ENCODE measurements at regions not wholly inside any gene's neighbourhood (a gene's known extent, or its start where the extent isn't known, plus 50 kb on each side); places are given as distances from the start of the nearest gene placed in this dataset.
"Not testable (repeated sequence)": the region's sequence is repeated elsewhere in the genome, so short reads cannot be mapped to it uniquely, and the experiment has no call there.

- H3K36me3 ChIP-seq (ENCODE audit: control insufficient read depth in 1 of 2, insufficient read depth in 2 of 2, low read length in 2 of 2); H3K27me3 ChIP-seq (ENCODE audit: control insufficient read depth in 1 of 2, insufficient read depth in 2 of 2, low read length in 2 of 2); H3K9ac ChIP-seq (ENCODE audit: low read depth in 1 of 2, low read length in 2 of 2); H3K4me1 ChIP-seq (ENCODE audit: control insufficient read depth in 1 of 2, insufficient read depth in 2 of 2, low read length in 2 of 2); H3K9me3 ChIP-seq (ENCODE audit: control insufficient read depth in 1 of 2, low read length in 2 of 2); H3K27ac ChIP-seq (ENCODE audit: low read depth, low read length); H3K4me3 ChIP-seq (ENCODE audit: low read depth in 1 of 2, low read length in 2 of 2): not testable (repeated sequence)
Measured at GRCh38 chr2:90288396-90288795, 1596.9 kb downstream of the RPIA start.

GRCh38 chr2:90289291-90289980, 1598.0 kb downstream of the RPIA start:
- H3K4me3 ChIP-seq (ENCODE audit: low read depth in 1 of 2, low read length in 2 of 2); H3K36me3 ChIP-seq (ENCODE audit: control insufficient read depth in 1 of 2, insufficient read depth in 2 of 2, low read length in 2 of 2); H3K9me3 ChIP-seq (ENCODE audit: control insufficient read depth in 1 of 2, low read length in 2 of 2); H3K9ac ChIP-seq (ENCODE audit: low read depth in 1 of 2, low read length in 2 of 2); H3K27me3 ChIP-seq (ENCODE audit: control insufficient read depth in 1 of 2, insufficient read depth in 2 of 2, low read length in 2 of 2); H3K27ac ChIP-seq (ENCODE audit: low read depth, low read length); H3K4me1 ChIP-seq (ENCODE audit: control insufficient read depth in 1 of 2, insufficient read depth in 2 of 2, low read length in 2 of 2): not testable (repeated sequence)

DNA sequence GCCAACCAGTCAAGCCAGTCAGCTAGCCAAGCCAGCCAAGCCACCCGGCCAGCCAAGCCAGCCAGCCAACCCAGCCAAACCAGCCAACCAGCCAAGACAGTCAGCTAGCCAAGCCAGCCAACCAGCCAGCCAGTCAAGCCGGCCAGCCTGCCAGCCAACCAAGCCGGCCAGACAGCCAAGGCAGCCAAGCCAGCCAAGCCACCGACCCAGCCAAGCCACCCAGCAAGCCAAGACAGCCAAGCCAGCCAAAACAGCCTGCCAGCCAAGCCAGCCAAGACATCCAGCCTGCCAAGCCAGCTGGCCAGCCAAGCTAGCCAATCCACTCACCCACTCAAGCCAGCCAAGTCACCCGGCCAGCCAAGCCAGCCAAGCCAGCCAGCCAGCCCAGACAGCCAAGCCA, 1599.2 kb downstream of the RPIA start:
- not testable (repeated sequence) for H3K4me1 ChIP-seq (ENCODE audit: control insufficient read depth in 1 of 2, insufficient read depth in 2 of 2, low read length in 2 of 2); H3K27ac ChIP-seq (ENCODE audit: low read depth, low read length); H3K36me3 ChIP-seq (ENCODE audit: control insufficient read depth in 1 of 2, insufficient read depth in 2 of 2, low read length in 2 of 2); H3K9ac ChIP-seq (ENCODE audit: low read depth in 1 of 2, low read length in 2 of 2); H3K9me3 ChIP-seq (ENCODE audit: control insufficient read depth in 1 of 2, low read length in 2 of 2); H3K4me3 ChIP-seq (ENCODE audit: low read depth in 1 of 2, low read length in 2 of 2); H3K27me3 ChIP-seq (ENCODE audit: control insufficient read depth in 1 of 2, insufficient read depth in 2 of 2, low read length in 2 of 2)

- H3K36me3 ChIP-seq (ENCODE audit: control insufficient read depth in 1 of 2, insufficient read depth in 2 of 2, low read length in 2 of 2); H3K9ac ChIP-seq (ENCODE audit: low read depth in 1 of 2, low read length in 2 of 2); H3K9me3 ChIP-seq (ENCODE audit: control insufficient read depth in 1 of 2, low read length in 2 of 2); H3K4me3 ChIP-seq (ENCODE audit: low read depth in 1 of 2, low read length in 2 of 2); H3K27ac ChIP-seq (ENCODE audit: low read depth, low read length); H3K4me1 ChIP-seq (ENCODE audit: control insufficient read depth in 1 of 2, insufficient read depth in 2 of 2, low read length in 2 of 2); H3K27me3 ChIP-seq (ENCODE audit: control insufficient read depth in 1 of 2, insufficient read depth in 2 of 2, low read length in 2 of 2): not testable (repeated sequence)
Measured at GRCh38 chr2:90291168-90291883, 1599.9 kb downstream of the RPIA start.

DNA sequence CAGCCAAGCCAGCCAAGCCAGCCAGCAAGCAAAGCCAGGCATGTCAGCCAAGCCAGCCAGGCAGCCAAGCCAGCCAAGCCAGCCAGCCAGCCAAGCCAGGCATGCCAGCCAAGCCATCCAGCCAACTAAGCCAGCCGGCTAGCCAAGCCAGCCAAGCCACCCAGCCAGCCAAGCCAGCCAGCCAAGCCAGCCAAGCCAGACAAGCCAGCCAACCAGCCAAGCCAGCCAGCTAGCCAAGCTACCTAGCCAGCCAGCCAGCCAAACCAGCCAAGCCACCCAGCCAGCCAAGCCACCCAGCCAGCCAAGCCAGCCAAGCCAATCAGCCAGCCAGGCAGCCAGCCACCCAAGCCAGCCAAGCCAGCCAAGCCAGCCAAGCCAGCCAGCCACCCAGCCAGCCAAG, 1600.5 kb downstream of the RPIA start:
- H3K9me3 ChIP-seq (ENCODE audit: control insufficient read depth in 1 of 2, low read length in 2 of 2); H3K27me3 ChIP-seq (ENCODE audit: control insufficient read depth in 1 of 2, insufficient read depth in 2 of 2, low read length in 2 of 2); H3K36me3 ChIP-seq (ENCODE audit: control insufficient read depth in 1 of 2, insufficient read depth in 2 of 2, low read length in 2 of 2); H3K4me1 ChIP-seq (ENCODE audit: control insufficient read depth in 1 of 2, insufficient read depth in 2 of 2, low read length in 2 of 2); H3K4me3 ChIP-seq (ENCODE audit: low read depth in 1 of 2, low read length in 2 of 2); H3K27ac ChIP-seq (ENCODE audit: low read depth, low read length); H3K9ac ChIP-seq (ENCODE audit: low read depth in 1 of 2, low read length in 2 of 2): not testable (repeated sequence)

DNA sequence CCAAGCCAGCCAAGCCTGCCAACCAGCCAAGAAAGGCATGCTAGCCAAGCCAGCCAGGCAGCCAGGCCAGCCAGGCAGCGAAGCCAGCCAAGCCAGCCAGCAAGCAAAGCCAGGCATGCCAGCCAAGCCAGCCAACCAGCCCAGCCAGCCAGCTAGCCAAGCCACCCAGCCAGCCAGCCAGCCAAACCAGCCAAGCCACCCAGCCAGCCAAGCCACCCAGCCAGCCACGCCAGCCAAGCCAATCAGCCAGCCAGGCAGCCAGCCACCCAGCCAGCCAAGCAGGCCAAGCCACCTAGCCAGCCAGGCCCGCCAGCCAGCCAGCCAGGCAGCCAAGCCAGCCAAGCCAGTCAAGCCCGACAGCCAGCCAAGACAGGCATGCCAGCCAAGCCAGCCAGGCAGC, 1601.0 kb downstream of the RPIA start:
- not testable (repeated sequence) for H3K9me3 ChIP-seq (ENCODE audit: control insufficient read depth in 1 of 2, low read length in 2 of 2); H3K4me3 ChIP-seq (ENCODE audit: low read depth in 1 of 2, low read length in 2 of 2); H3K27me3 ChIP-seq (ENCODE audit: control insufficient read depth in 1 of 2, insufficient read depth in 2 of 2, low read length in 2 of 2); H3K36me3 ChIP-seq (ENCODE audit: control insufficient read depth in 1 of 2, insufficient read depth in 2 of 2, low read length in 2 of 2); H3K27ac ChIP-seq (ENCODE audit: low read depth, low read length); H3K4me1 ChIP-seq (ENCODE audit: control insufficient read depth in 1 of 2, insufficient read depth in 2 of 2, low read length in 2 of 2); H3K9ac ChIP-seq (ENCODE audit: low read depth in 1 of 2, low read length in 2 of 2)

GRCh38 chr2:90293224-90293623, 1601.8 kb downstream of the RPIA start:
- H3K9me3 ChIP-seq (ENCODE audit: control insufficient read depth in 1 of 2, low read length in 2 of 2); H3K27me3 ChIP-seq (ENCODE audit: control insufficient read depth in 1 of 2, insufficient read depth in 2 of 2, low read length in 2 of 2); H3K36me3 ChIP-seq (ENCODE audit: control insufficient read depth in 1 of 2, insufficient read depth in 2 of 2, low read length in 2 of 2): not testable (repeated sequence)

DNA sequence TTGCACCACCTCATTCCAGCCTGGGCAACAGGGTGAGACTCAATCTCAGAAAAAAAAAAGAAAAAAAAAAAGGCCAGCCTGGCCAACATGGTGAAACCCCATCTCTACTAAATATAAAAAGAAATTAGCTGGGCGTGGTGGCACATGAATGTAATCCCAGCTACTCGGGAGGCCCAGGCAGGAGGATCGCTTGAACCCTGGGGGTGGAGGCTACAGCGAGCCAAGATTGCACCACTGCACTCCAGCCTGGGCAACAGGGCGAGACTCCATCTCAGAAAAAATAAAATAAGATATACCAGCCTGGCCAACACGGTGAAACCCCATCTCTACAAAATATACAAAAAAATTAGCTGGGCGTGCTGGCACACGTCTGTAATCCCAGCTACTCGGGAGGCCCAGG, 1602.3 kb downstream of the RPIA start:
- H3K9me3 ChIP-seq (ENCODE audit: control insufficient read depth in 1 of 2, low read length in 2 of 2); H3K4me3 ChIP-seq (ENCODE audit: low read depth in 1 of 2, low read length in 2 of 2); H3K27ac ChIP-seq (ENCODE audit: low read depth, low read length); H3K4me1 ChIP-seq (ENCODE audit: control insufficient read depth in 1 of 2, insufficient read depth in 2 of 2, low read length in 2 of 2); H3K9ac ChIP-seq (ENCODE audit: low read depth in 1 of 2, low read length in 2 of 2); H3K27me3 ChIP-seq (ENCODE audit: control insufficient read depth in 1 of 2, insufficient read depth in 2 of 2, low read length in 2 of 2); H3K36me3 ChIP-seq (ENCODE audit: control insufficient read depth in 1 of 2, insufficient read depth in 2 of 2, low read length in 2 of 2): not testable (repeated sequence)

More at GRCh38 chr2:90293224-90293623, 1601.8 kb downstream of the RPIA start:
- not testable (repeated sequence) for H3K9ac ChIP-seq (ENCODE audit: low read depth in 1 of 2, low read length in 2 of 2); H3K4me1 ChIP-seq (ENCODE audit: control insufficient read depth in 1 of 2, insufficient read depth in 2 of 2, low read length in 2 of 2); H3K27ac ChIP-seq (ENCODE audit: low read depth, low read length); H3K4me3 ChIP-seq (ENCODE audit: low read depth in 1 of 2, low read length in 2 of 2)

GRCh38 chr2:90295036-90295750, 1603.7 kb downstream of the RPIA start:
- not testable (repeated sequence) for H3K4me1 ChIP-seq (ENCODE audit: control insufficient read depth in 1 of 2, insufficient read depth in 2 of 2, low read length in 2 of 2); H3K27me3 ChIP-seq (ENCODE audit: control insufficient read depth in 1 of 2, insufficient read depth in 2 of 2, low read length in 2 of 2); H3K36me3 ChIP-seq (ENCODE audit: control insufficient read depth in 1 of 2, insufficient read depth in 2 of 2, low read length in 2 of 2); H3K9ac ChIP-seq (ENCODE audit: low read depth in 1 of 2, low read length in 2 of 2); H3K27ac ChIP-seq (ENCODE audit: low read depth, low read length); H3K4me3 ChIP-seq (ENCODE audit: low read depth in 1 of 2, low read length in 2 of 2); H3K9me3 ChIP-seq (ENCODE audit: control insufficient read depth in 1 of 2, low read length in 2 of 2)

GRCh38 chr2:90296484-90296777, 1605.0 kb downstream of the RPIA start:
- not testable (repeated sequence) for H3K36me3 ChIP-seq (ENCODE audit: control insufficient read depth in 1 of 2, insufficient read depth in 2 of 2, low read length in 2 of 2); H3K4me3 ChIP-seq (ENCODE audit: low read depth in 1 of 2, low read length in 2 of 2); H3K9me3 ChIP-seq (ENCODE audit: control insufficient read depth in 1 of 2, low read length in 2 of 2); H3K27ac ChIP-seq (ENCODE audit: low read depth, low read length); H3K27me3 ChIP-seq (ENCODE audit: control insufficient read depth in 1 of 2, insufficient read depth in 2 of 2, low read length in 2 of 2); H3K4me1 ChIP-seq (ENCODE audit: control insufficient read depth in 1 of 2, insufficient read depth in 2 of 2, low read length in 2 of 2); H3K9ac ChIP-seq (ENCODE audit: low read depth in 1 of 2, low read length in 2 of 2)

Data from duodenal mucosa (tissue), 2 donors.